ENCODE measurements at regions not wholly inside any gene's neighbourhood (a gene's known extent, or its start where the extent isn't known, plus 50 kb on each side); places are given as distances from the start of the nearest gene placed in this dataset.

DNA sequence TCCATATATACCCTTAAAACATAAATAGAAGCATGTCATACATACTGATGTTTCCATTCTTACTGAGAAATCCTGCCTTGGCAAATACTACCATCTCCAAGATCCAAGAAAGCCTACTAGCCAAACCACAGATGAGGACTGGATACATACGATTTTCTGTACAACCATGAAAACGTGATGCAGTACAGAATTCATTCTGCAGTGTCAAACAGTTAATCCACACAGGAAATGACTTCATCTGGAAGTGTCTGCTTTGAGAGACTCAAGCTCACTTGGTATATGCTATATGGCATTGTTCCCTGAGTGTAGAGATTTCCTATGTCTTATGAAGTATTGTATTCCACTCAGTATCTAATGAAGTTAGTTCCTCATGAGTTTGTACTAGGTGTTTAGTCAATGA, 94.3 kb downstream of the CT47B1 start:
- no peak for DNase-seq
- Histone ChIP-seq H3K9me3 (no peaks in the 10 kb centered on the region), H3K4me3 (replicated peaks in 1 of 3) (no peak overlapping the region), H3K36me3 (no peaks in the 10 kb centered on the region), H3K27ac (no peak overlapping the region), H3K27me3 (no peaks in the 10 kb centered on the region), H3K4me1 (no peaks in the 10 kb centered on the region)
- intact Hi-C loops (cut with DNase I), result no loop called here
- 48 to 52% methylated on average over 2 of the region's 2 CpGs for WGBS, 2 donors
- TF ChIP-seq, protein P1, sequence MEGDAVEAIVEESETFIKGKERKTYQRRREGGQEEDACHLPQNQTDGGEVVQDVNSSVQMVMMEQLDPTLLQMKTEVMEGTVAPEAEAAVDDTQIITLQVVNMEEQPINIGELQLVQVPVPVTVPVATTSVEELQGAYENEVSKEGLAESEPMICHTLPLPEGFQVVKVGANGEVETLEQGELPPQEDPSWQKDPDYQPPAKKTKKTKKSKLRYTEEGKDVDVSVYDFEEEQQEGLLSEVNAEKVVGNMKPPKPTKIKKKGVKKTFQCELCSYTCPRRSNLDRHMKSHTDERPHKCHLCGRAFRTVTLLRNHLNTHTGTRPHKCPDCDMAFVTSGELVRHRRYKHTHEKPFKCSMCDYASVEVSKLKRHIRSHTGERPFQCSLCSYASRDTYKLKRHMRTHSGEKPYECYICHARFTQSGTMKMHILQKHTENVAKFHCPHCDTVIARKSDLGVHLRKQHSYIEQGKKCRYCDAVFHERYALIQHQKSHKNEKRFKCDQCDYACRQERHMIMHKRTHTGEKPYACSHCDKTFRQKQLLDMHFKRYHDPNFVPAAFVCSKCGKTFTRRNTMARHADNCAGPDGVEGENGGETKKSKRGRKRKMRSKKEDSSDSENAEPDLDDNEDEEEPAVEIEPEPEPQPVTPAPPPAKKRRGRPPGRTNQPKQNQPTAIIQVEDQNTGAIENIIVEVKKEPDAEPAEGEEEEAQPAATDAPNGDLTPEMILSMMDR (IDR thresholded peaks at IDR 0.05), result no peak
- TF ChIP-seq POLR2A (IDR thresholded peaks at IDR 0.05), result no peak

DNA sequence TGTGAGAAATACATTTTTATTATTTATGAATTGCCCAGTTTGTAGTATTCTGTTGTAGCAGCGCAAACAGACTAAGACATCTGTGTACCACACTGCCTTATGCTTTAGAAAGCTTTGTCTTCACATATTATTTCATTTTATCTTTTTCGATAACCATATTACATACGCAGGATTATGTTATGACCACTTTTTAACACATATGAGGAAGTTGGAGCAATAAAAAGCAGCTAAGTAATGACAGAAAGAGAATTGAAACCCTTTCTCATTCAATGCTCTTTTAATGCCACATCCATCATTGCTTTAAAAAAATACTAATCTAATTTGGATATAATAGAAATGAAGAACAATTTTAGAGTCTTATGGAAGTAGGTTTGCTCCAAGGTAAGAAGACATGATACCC, 99.7 kb downstream of the CT47B1 start:
- TF ChIP-seq, protein P1 (IDR thresholded peaks at IDR 0.05), result no peak
- TF ChIP-seq POLR2A (IDR thresholded peaks at IDR 0.05), result no peak
- intact Hi-C loops (cut with DNase I), result no loop called here
- H3K27me3 ChIP-seq, result no peaks in the 10 kb centered on the region
- no peaks in the 10 kb centered on the region for H3K9me3 ChIP-seq
- no peak overlapping the region for H3K27ac ChIP-seq
- no peak overlapping the region for H3K4me3 ChIP-seq (replicated peaks in 1 of 3)
- H3K36me3 ChIP-seq, result no peaks in the 10 kb centered on the region
- no peak for DNase-seq
- WGBS, 2 donors, result 91 to 96% methylated on average over 3 of the region's 3 CpGs
- H3K4me1 ChIP-seq, result no peaks in the 10 kb centered on the region

DNA sequence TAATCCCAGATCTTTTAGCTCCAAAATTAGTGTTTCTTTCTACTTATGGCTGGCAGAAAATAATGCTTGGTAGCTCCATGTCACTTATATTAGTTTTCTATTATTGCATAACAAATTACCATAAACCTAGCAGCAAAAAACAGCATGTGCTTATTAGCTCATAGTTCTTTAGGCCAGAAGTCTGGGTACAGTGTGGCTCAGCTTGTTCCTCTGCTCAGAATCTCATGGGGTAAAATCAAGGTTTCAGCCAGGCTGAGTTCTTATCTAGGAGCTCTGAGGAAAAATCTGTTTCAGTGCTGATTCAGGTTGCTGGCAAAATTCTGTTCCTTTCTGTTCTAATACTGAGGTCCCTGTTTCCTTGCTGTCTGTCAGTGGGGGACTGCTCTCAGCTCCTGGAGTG, 101.1 kb downstream of the CT47B1 start:
- Histone ChIP-seq H3K4me3 (replicated peaks in 1 of 3) (no peak overlapping the region), H3K36me3 (no peaks in the 10 kb centered on the region), H3K27me3 (no peaks in the 10 kb centered on the region), H3K27ac (no peak overlapping the region), H3K9me3 (no peaks in the 10 kb centered on the region), H3K4me1 (no peaks in the 10 kb centered on the region)
- intact Hi-C loops (cut with DNase I), result no loop called here
- DNase-seq, result no peak
- TF ChIP-seq, protein P1 (IDR thresholded peaks at IDR 0.05), result no peak
- no peak for TF ChIP-seq POLR2A (IDR thresholded peaks at IDR 0.05)

DNA sequence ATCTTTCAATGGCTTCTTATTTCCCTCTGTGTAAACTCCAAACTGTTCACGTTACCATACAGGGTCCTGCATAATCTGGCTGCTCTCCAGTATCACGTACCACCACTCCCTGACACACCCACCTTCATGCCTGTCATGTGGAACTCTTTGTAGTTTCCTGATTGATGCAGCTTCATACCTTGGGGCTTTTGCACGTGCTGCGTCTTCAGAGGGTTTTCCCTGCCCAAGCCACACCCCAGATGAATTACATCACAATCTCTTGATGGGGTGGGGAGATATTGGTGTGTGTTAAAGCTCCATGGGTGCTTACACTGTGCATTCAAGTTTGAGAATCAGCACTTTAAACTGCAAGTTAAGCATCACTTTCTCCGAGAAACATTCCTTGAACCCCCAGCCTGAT, 101.9 kb downstream of the CT47B1 start:
- Histone ChIP-seq H3K27me3 (no peaks in the 10 kb centered on the region), H3K36me3 (no peaks in the 10 kb centered on the region), H3K4me3 (replicated peaks in 1 of 3) (no peak overlapping the region), H3K4me1 (no peaks in the 10 kb centered on the region), H3K27ac (no peak overlapping the region), H3K9me3 (no peaks in the 10 kb centered on the region)
- 56 to 62% methylated on average over 5 of the region's 5 CpGs for whole genome bisulfite sequencing, 2 donors
- DNase-seq, result no peak
- intact Hi-C loops (cut with DNase I), result no loop called here
- no peak for TF ChIP-seq POLR2A (IDR thresholded peaks at IDR 0.05)
- TF ChIP-seq, protein P1 (IDR thresholded peaks at IDR 0.05), result no peak

DNA sequence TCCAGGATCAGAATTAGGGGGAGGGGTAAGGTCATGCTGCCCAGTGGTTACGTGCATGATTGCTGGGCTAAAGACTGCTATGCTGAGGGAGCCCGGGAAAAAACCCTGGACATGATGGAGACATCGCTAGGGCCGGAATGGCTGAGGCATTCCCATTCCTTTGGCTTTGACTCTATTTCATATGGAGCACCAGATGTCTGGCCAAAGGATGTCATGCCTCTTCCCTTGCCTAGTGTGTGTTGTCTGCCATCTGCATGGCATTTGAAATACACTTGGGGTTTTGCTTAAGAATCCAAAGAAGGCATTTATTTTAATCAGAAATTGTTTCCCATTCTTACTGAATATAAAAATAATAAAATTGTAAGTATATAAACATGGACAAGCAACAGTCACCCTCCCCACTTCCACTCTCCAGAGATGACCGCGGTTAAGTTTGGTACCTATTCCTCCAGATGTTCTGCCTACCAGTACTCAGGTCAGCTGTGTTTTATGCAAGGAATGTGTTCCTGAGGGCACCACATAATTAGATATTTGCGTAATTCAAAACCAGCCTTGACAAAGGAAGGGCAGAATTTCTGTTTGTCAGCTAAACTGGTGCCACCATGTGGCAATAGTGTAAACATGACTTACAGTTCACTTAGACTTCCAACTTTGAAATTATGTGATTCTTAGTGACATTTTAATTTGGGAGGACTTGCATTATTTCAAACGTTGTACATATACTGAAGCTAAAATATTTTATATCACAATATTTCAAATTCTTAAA, 105.9 kb downstream of the CT47B1 start:
- no peak for DNase-seq
- TF ChIP-seq POLR2A (IDR thresholded peaks at IDR 0.05), result no peak
- TF ChIP-seq, protein P1 (IDR thresholded peaks at IDR 0.05), result peak in 2 of 6 experiments; percentile 23 to 32
- H3K4me3 ChIP-seq (replicated peaks in 1 of 3), result no peak overlapping the region
- H3K27me3 ChIP-seq, result no peaks in the 10 kb centered on the region
- no peaks in the 10 kb centered on the region for H3K36me3 ChIP-seq
- H3K9me3 ChIP-seq, result no peaks in the 10 kb centered on the region
- 61 to 63% methylated on average over 8 of the region's 8 CpGs for WGBS, 2 donors
- no peak overlapping the region for H3K27ac ChIP-seq
- H3K4me1 ChIP-seq, result no peaks in the 10 kb centered on the region
- intact Hi-C loops (cut with DNase I), result loop anchor here (10.0 kb wide), 1 partner anchor 275 kb away; no protein-coding TSS in a partner anchor

Data from thyroid gland (tissue), 4 donors.